Neural progenitor cell (in vitro differentiated cells): ENCODE measurements at regions not wholly inside any gene's neighbourhood (a gene's known extent, or its start where the extent isn't known, plus 50 kb on each side); places are given as distances from the start of the nearest gene placed in this dataset.
A peak's percentile ranks its signal among the peaks of the same experiment; 100 is the strongest.

Experiments used
- DNase-seq: peaks from one replicate; pipeline ENCODE4 v3.0.0-alpha.2; 2016; ENCODE audit warnings: low spot score
- H2AFZ ChIP-seq: fragments of 200-600 bp; sonication (generic); replicated peaks from 2 replicates; pipeline ENCODE4 v1.6.1; 2016; ENCODE audit warnings: antibody characterized with exemption
- H3F3A ChIP-seq: fragments of 200-600 bp; sonication (generic); 2 replicates; pipeline ENCODE4 v1.6.1; 2016; ENCODE audit warnings: antibody characterized with exemption, low read depth
- H3K27ac ChIP-seq: fragments of 200-600 bp; sonication (generic); 2 replicates; pipeline ENCODE4 v1.5.1; 2016; ENCODE audit warnings: mild to moderate bottlenecking
- H3K27me3 ChIP-seq: fragments of 200-600 bp; sonication (generic); 2 replicates; pipeline ENCODE4 v1.6.1; 2016; ENCODE audit warnings: mild to moderate bottlenecking, moderate library complexity
- H3K36me3 ChIP-seq: fragments of 200-600 bp; sonication (generic); 2 replicates; pipeline ENCODE4 v1.5.1; 2016
- H3K4me1 ChIP-seq: fragments of 200-600 bp; sonication (generic); 2 replicates; pipeline ENCODE4 v1.6.1; 2016; ENCODE audit warnings: mixed run types
- H3K4me2 ChIP-seq: fragments of 200-600 bp; sonication (generic); 2 replicates; pipeline ENCODE4 v1.6.1; 2016
- H3K4me3 ChIP-seq: fragments of 200-600 bp; sonication (generic); 2 replicates; pipeline ENCODE4 v1.5.1; 2016
- H3K79me2 ChIP-seq: fragments of 200-600 bp; sonication (generic); 2 replicates; pipeline ENCODE4 v1.6.1; 2016; ENCODE audit warnings: low read depth
- H3K9ac ChIP-seq: fragments of 200-600 bp; sonication (generic); 2 replicates; pipeline ENCODE4 v1.6.1; 2016
- H3K9me3 ChIP-seq: fragments of 200-600 bp; sonication (generic); 2 replicates; pipeline ENCODE4 v1.5.1; 2016; ENCODE audit warnings: low read depth
- H4K20me1 ChIP-seq: fragments of 200-600 bp; sonication (generic); 2 replicates; pipeline ENCODE4 v1.6.1; 2016; ENCODE audit warnings: low read depth
- H3K27ac Mint-ChIP-seq: 3 replicates; pipeline ENCODE4 v1.8.0; 2021; ENCODE audit warnings: mixed read lengths
- H3K27me3 Mint-ChIP-seq: 2 replicates; pipeline ENCODE4 v1.8.0; 2022; ENCODE audit warnings: low read depth, mild to moderate bottlenecking, inconsistent platforms, moderate library complexity, mixed read lengths; ENCODE audit not compliant: insufficient read depth
- H3K36me3 Mint-ChIP-seq: 3 replicates; pipeline ENCODE4 v1.8.0; 2021; ENCODE audit warnings: mixed read lengths
- H3K4me1 Mint-ChIP-seq: 3 replicates; pipeline ENCODE4 v1.8.0; 2021; ENCODE audit warnings: mixed read lengths
- H3K4me3 Mint-ChIP-seq: 3 replicates; pipeline ENCODE4 v1.8.0; 2021; ENCODE audit warnings: mild to moderate bottlenecking, moderate library complexity, mixed read lengths
- H3K9me3 Mint-ChIP-seq: 3 replicates; pipeline ENCODE4 v1.8.0; 2020; ENCODE audit warnings: mixed read lengths
- CTCF ChIP-seq: fragments of 200-600 bp; sonication (generic); IDR thresholded peaks from 2 replicates; pipeline ENCODE4 v1.5.1; 2017; ENCODE audit warnings: antibody characterized with exemption, mild to moderate bottlenecking
- EZH2 ChIP-seq: fragments of 200-600 bp; sonication (generic); IDR thresholded peaks from 2 replicates; pipeline ENCODE4 v1.6.1; 2017; ENCODE audit warnings: antibody characterized with exemption, mild to moderate bottlenecking, moderate library complexity
- EZH2phosphoT487 ChIP-seq: fragments of 200-600 bp; sonication (generic); IDR thresholded peaks from 2 replicates; pipeline ENCODE4 v1.6.1; 2017; ENCODE audit warnings: antibody characterized with exemption

- Histone ChIP-seq H3K9ac (no peak overlapping the region), H3K36me3 (no peaks in the 10 kb centered on the region), H3K27ac (no peak overlapping the region), H2AFZ (no peak overlapping the region), H3K4me1 (peaks cover 13% of the 10 kb centered on the region), H3K4me2 (no peak overlapping the region), H3K27me3 (no peaks in the 10 kb centered on the region), H3K9me3 (no peaks in the 10 kb centered on the region), H3K4me3 (no peak overlapping the region), H3K79me2 (no peaks in the 10 kb centered on the region), H3F3A (no peaks in the 10 kb centered on the region), H4K20me1 (no peaks in the 10 kb centered on the region)
- TF ChIP-seq EZH2 = no peak
- no peak for TF ChIP-seq EZH2phosphoT487
- no peak for TF ChIP-seq CTCF
- H3K36me3 Mint-ChIP-seq = no peaks in the 10 kb centered on the region
- no peak for DNase-seq
- no peaks in the 10 kb centered on the region for H3K27me3 Mint-ChIP-seq
- H3K4me1 Mint-ChIP-seq = no peaks in the 10 kb centered on the region
- H3K27ac Mint-ChIP-seq = no peak overlapping the region
- no peaks in the 10 kb centered on the region for H3K9me3 Mint-ChIP-seq
- no peak overlapping the region for H3K4me3 Mint-ChIP-seq
These were observed 835.8 kb upstream of the FLRT2 start for GRCh38 chr14:84694161-84694560.

- H2AFZ ChIP-seq = no peak overlapping the region
- no peaks in the 10 kb centered on the region for H3K27me3 Mint-ChIP-seq
- DNase-seq = no peak
- H3K9me3 ChIP-seq = no peaks in the 10 kb centered on the region
- no peak overlapping the region for H3K4me2 ChIP-seq
- H3K4me3 ChIP-seq = no peak overlapping the region
- H3K4me1 Mint-ChIP-seq = peaks cover 4% of the 10 kb centered on the region
- H3K27me3 ChIP-seq = no peaks in the 10 kb centered on the region
- H3K36me3 ChIP-seq = no peaks in the 10 kb centered on the region
- H3K4me3 Mint-ChIP-seq = no peak overlapping the region
- no peaks in the 10 kb centered on the region for H4K20me1 ChIP-seq
- no peak overlapping the region for H3K9ac ChIP-seq
- H3K4me1 ChIP-seq = no peaks in the 10 kb centered on the region
- H3K79me2 ChIP-seq = no peaks in the 10 kb centered on the region
- H3K9me3 Mint-ChIP-seq = no peaks in the 10 kb centered on the region
- no peaks in the 10 kb centered on the region for H3K36me3 Mint-ChIP-seq
- TF ChIP-seq EZH2phosphoT487 = no peak
- no peak for TF ChIP-seq EZH2
- no peak overlapping the region for H3K27ac Mint-ChIP-seq
- H3K27ac ChIP-seq = no peak overlapping the region
- no peaks in the 10 kb centered on the region for H3F3A ChIP-seq
These were observed 825.3 kb upstream of the FLRT2 start for GRCh38 chr14:84704601-84705000.

GRCh38 chr14:84707830-84708229 is 822.1 kb upstream of the FLRT2 start:
- H3K79me2 ChIP-seq = no peaks in the 10 kb centered on the region
- H4K20me1 ChIP-seq = no peaks in the 10 kb centered on the region
- DNase-seq = peak; percentile 28
- no peak overlapping the region for H3K9ac ChIP-seq
- no peaks in the 10 kb centered on the region for H3K27me3 ChIP-seq
- Mint-ChIP-seq H3K27ac (no peak overlapping the region), H3K9me3 (no peaks in the 10 kb centered on the region), H3K4me1 (peaks cover 4% of the 10 kb centered on the region), H3K27me3 (no peaks in the 10 kb centered on the region), H3K36me3 (no peaks in the 10 kb centered on the region), H3K4me3 (no peak overlapping the region)
- no peaks in the 10 kb centered on the region for H3K4me1 ChIP-seq
- H3K27ac ChIP-seq = no peak overlapping the region
- no peaks in the 10 kb centered on the region for H3F3A ChIP-seq
- TF ChIP-seq EZH2 = no peak
- no peak for TF ChIP-seq EZH2phosphoT487
- no peak for TF ChIP-seq CTCF
- H3K9me3 ChIP-seq = no peaks in the 10 kb centered on the region
- peak overlapping the region; percentile 27 for H2AFZ ChIP-seq
- no peak overlapping the region for H3K4me3 ChIP-seq
- no peak overlapping the region for H3K4me2 ChIP-seq
- H3K36me3 ChIP-seq = no peaks in the 10 kb centered on the region

- H3F3A ChIP-seq = no peaks in the 10 kb centered on the region
- H4K20me1 ChIP-seq = no peaks in the 10 kb centered on the region
- DNase-seq = no peak
- H3K4me3 ChIP-seq = no peak overlapping the region
- H3K9me3 ChIP-seq = no peaks in the 10 kb centered on the region
- no peaks in the 10 kb centered on the region for H3K36me3 ChIP-seq
- Mint-ChIP-seq H3K27me3 (no peaks in the 10 kb centered on the region), H3K27ac (no peak overlapping the region), H3K4me3 (no peak overlapping the region), H3K4me1 (peaks cover 4% of the 10 kb centered on the region), H3K9me3 (no peaks in the 10 kb centered on the region), H3K36me3 (no peaks in the 10 kb centered on the region)
- no peak for TF ChIP-seq EZH2
- no peak for TF ChIP-seq CTCF
- TF ChIP-seq EZH2phosphoT487 = no peak
- H3K9ac ChIP-seq = no peak overlapping the region
- H3K27ac ChIP-seq = no peak overlapping the region
- H3K4me2 ChIP-seq = no peak overlapping the region
- peak overlapping the region; percentile 4 for H2AFZ ChIP-seq
- no peaks in the 10 kb centered on the region for H3K27me3 ChIP-seq
- no peaks in the 10 kb centered on the region for H3K79me2 ChIP-seq
- no peaks in the 10 kb centered on the region for H3K4me1 ChIP-seq
These were observed 821.1 kb upstream of the FLRT2 start for GRCh38 chr14:84708865-84709264.
